ENCODE measurements at regions not wholly inside any gene's neighbourhood (a gene's known extent, or its start where the extent isn't known, plus 50 kb on each side); places are given as distances from the start of the nearest gene placed in this dataset.

DNA sequence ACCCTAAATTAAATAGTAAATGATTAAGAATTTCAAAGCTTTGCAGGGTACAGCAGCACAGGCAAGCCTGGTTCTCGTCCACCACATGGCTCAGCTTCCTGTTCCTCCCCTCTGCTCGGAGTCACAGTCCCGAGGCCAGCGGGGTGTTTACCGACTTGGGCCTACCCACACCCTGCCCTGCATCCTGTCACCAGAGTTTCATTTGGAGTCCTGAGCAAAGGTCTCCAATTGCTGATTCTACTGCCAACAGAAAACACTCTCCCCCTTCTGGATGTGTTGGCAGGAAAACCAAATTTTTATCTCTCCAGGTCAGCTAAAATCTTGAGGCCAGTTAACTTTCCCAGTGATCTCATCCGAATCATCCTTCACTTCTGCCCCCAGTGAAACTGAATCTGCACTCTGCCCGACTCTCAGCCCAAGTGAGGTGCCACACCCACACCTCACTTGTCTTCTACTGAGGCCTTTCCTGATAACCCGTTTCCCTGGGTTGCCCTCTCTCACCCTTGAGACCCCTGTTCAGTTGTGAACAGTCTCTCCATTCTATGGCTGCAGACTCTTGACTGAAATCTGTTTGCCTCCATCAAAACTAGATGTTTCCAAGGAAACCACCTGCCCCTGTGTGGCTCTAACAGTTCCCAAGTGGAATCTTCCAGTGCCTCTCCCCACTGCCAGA, 71.2 kb downstream of the VCPKMT start:
- H3K9ac ChIP-seq (ENCODE audit: low read depth in 1 of 2, low read length in 2 of 2): peak overlapping the region; percentile 50 to 69
- no peaks in the 10 kb centered on the region for H3K36me3 ChIP-seq (ENCODE audit: control insufficient read depth in 2 of 2, insufficient read depth in 2 of 2, low read length in 2 of 2)
- H3K27me3 ChIP-seq (ENCODE audit: control insufficient read depth in 2 of 2, insufficient read depth in 2 of 2, low read length in 2 of 2): no peaks in the 10 kb centered on the region
- H3K27ac ChIP-seq (ENCODE audit: low read depth in 2 of 2, low read length in 2 of 2): peak overlapping the region; percentile 93 to 95
- H3K4me1 ChIP-seq (ENCODE audit: control insufficient read depth in 2 of 2, insufficient read depth in 2 of 2, low read length in 2 of 2): peaks cover 50 to 52% of the 10 kb centered on the region in 2 donors
- no peak overlapping the region for H3K4me3 ChIP-seq (ENCODE audit: low read length in 2 of 2)
- H3K9me3 ChIP-seq (ENCODE audit: control insufficient read depth in 2 of 2, low read length in 2 of 2): no peaks in the 10 kb centered on the region

DNA sequence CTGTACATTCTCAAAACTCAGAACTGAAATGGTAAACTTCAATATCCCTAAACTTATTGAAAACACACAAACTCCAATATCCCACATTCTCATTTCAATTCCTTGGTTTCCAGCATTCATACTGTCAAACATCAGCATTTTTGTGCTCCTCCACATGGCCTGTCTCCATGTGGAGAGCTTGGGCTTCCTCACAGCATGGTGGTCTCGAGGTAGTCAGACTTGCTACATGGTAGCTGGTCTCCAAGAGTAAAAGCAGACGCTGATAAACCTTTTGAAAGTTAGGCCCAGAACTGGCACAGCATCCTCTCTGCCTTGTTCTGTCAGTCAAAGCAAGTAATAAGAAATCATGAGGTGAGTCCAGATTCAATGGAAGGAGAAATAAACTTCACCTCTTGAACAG, 70.5 kb downstream of the VCPKMT start:
- H3K27ac ChIP-seq (ENCODE audit: low read depth in 2 of 2, low read length in 2 of 2): peak overlapping the region; percentile 93 to 95
- H3K9me3 ChIP-seq (ENCODE audit: control insufficient read depth in 2 of 2, low read length in 2 of 2): no peaks in the 10 kb centered on the region
- H3K9ac ChIP-seq (ENCODE audit: low read depth in 1 of 2, low read length in 2 of 2): peak overlapping the region; percentile 20 to 50

DNA sequence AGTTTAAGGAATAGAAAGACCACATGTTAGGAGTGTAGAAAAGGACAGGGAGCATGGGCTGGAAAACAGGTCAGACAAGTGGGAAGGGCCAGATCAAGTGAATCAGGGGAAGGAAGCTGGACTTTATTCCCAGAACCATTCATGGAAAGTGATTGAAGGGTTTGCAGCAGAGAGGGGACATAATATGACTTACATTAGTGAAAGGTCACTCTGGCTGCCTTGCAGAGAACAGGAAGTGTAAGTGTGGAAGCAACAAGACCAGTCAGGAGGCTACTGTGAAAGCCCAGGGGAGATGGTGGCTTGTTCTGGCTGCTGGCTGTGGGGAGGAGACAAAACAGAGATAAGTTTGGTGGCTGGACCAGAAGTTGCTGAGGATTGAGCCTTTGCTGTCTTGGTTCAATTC, 69.1 kb downstream of the VCPKMT start:
- Histone ChIP-seq H3K9me3 (ENCODE audit: control insufficient read depth in 2 of 2, low read length in 2 of 2) (no peaks in the 10 kb centered on the region), H3K36me3 (ENCODE audit: control insufficient read depth in 2 of 2, insufficient read depth in 2 of 2, low read length in 2 of 2) (no peaks in the 10 kb centered on the region), H3K4me1 (ENCODE audit: control insufficient read depth in 2 of 2, insufficient read depth in 2 of 2, low read length in 2 of 2) (peaks cover 39% of the 10 kb centered on the region in 2 donors), H3K4me3 (ENCODE audit: low read length in 2 of 2) (peak overlapping the region in 1 of 2 donors; percentile 49), H3K27me3 (ENCODE audit: control insufficient read depth in 2 of 2, insufficient read depth in 2 of 2, low read length in 2 of 2) (no peaks in the 10 kb centered on the region), H3K27ac (ENCODE audit: low read depth in 2 of 2, low read length in 2 of 2) (peak overlapping the region; percentile 93 to 95), H3K9ac (ENCODE audit: low read depth in 1 of 2, low read length in 2 of 2) (peak overlapping the region; percentile 49)

More for the DNA sequence above, 70.5 kb downstream of the VCPKMT start:
- H3K4me1 ChIP-seq (ENCODE audit: control insufficient read depth in 2 of 2, insufficient read depth in 2 of 2, low read length in 2 of 2): peaks cover 44 to 46% of the 10 kb centered on the region in 2 donors
- no peak overlapping the region for H3K4me3 ChIP-seq (ENCODE audit: low read length in 2 of 2)
- no peaks in the 10 kb centered on the region for H3K36me3 ChIP-seq (ENCODE audit: control insufficient read depth in 2 of 2, insufficient read depth in 2 of 2, low read length in 2 of 2)
- H3K27me3 ChIP-seq (ENCODE audit: control insufficient read depth in 2 of 2, insufficient read depth in 2 of 2, low read length in 2 of 2): no peaks in the 10 kb centered on the region

DNA sequence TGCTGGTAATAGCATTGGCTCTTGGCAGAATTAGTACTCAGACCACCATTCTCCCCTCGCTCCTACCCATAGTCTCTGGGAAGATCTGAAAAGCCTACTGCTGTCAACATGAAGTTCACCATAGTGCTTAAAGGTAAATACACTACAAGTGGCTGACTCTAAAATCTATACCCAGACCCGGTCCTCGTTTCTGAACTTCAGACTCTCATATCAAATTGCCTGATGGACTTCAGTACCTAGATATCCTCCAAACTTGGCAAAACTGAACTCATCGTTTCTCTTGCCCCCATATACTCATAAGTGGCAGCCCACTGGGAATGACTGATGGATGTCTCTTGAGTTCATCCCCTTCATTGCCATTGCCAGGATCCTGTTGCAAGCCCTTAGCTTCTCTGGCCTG, 67.3 kb downstream of the VCPKMT start:
- H3K27me3 ChIP-seq (ENCODE audit: control insufficient read depth in 2 of 2, insufficient read depth in 2 of 2, low read length in 2 of 2): no peaks in the 10 kb centered on the region
- H3K36me3 ChIP-seq (ENCODE audit: control insufficient read depth in 2 of 2, insufficient read depth in 2 of 2, low read length in 2 of 2): no peaks in the 10 kb centered on the region
- H3K27ac ChIP-seq (ENCODE audit: low read depth in 2 of 2, low read length in 2 of 2): no peak overlapping the region
- H3K4me1 ChIP-seq (ENCODE audit: control insufficient read depth in 2 of 2, insufficient read depth in 2 of 2, low read length in 2 of 2): peaks cover 33 to 34% of the 10 kb centered on the region in 2 donors
- no peak overlapping the region for H3K4me3 ChIP-seq (ENCODE audit: low read length in 2 of 2)
- H3K9me3 ChIP-seq (ENCODE audit: control insufficient read depth in 2 of 2, low read length in 2 of 2): no peaks in the 10 kb centered on the region
- H3K9ac ChIP-seq (ENCODE audit: low read depth in 1 of 2, low read length in 2 of 2): no peak overlapping the region

DNA sequence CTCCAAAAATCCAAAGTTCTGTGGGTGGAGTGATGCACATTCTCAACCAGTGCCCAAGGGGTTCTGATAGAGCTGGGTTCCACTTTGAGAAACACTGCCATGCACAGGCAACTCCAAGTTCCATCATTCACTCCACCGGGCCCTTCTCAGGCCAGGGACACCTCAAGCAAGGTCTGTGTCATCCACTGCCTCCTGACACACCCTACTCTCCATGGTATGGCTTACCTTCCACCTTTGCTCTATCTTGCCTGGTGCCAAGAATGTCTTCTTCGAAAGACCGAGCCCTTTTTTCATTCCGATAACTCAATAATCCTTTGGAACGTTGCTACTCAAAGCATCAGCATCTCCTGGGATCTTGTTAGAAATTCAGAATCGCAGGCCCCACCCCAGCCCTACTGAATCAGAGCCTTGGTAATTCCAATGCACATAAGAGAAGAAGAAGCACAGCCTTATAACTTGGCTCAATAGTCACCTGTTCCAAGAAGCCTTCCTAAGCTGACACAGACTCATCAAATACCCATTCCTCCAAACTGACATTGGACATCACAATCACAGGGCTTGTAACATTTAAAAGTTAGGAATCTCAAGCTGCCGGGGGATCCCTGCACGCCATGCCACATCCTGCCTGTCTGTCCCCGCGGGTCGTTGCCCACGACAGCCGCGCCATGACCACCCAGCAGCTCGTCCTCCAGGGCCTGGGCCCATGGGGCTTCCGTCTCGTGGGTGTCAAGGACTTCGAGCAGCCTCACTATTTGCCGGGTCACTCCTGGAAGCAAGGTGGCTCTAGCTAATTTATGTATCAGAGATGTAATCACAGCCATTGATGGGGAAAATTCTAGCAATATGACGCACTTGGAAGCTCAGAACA, 66.4 kb downstream of the VCPKMT start:
- Histone ChIP-seq H3K4me3 (ENCODE audit: low read length in 2 of 2) (no peak overlapping the region), H3K4me1 (ENCODE audit: control insufficient read depth in 2 of 2, insufficient read depth in 2 of 2, low read length in 2 of 2) (peaks cover 25 to 26% of the 10 kb centered on the region in 2 donors), H3K27ac (ENCODE audit: low read depth in 2 of 2, low read length in 2 of 2) (no peak overlapping the region), H3K27me3 (ENCODE audit: control insufficient read depth in 2 of 2, insufficient read depth in 2 of 2, low read length in 2 of 2) (no peaks in the 10 kb centered on the region), H3K9ac (ENCODE audit: low read depth in 1 of 2, low read length in 2 of 2) (no peak overlapping the region), H3K36me3 (ENCODE audit: control insufficient read depth in 2 of 2, insufficient read depth in 2 of 2, low read length in 2 of 2) (no peaks in the 10 kb centered on the region), H3K9me3 (ENCODE audit: control insufficient read depth in 2 of 2, low read length in 2 of 2) (no peaks in the 10 kb centered on the region)

DNA sequence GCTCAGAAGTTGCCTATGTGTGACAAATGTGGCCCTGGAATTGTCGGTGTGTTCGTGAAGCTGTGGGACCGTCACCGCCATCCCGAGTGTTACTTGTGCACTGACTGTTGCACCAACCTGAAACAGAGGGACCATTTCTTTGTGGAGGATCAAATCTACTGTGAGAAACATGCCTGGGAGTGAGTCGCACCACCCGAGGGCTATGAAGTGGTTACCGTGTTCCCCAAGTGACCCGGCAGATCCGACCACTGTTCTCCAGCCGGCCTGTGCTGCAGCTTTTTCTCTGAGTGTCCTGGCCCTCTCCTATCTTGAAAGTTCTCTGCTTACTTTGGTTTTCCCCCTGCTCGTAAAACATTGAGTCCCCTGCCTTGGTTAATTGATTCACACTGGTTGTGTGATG, 65.3 kb downstream of the VCPKMT start:
- H3K9ac ChIP-seq (ENCODE audit: low read depth in 1 of 2, low read length in 2 of 2): no peak overlapping the region
- H3K4me1 ChIP-seq (ENCODE audit: control insufficient read depth in 2 of 2, insufficient read depth in 2 of 2, low read length in 2 of 2): peaks cover 13 to 14% of the 10 kb centered on the region in 2 donors
- no peak overlapping the region for H3K27ac ChIP-seq (ENCODE audit: low read depth in 2 of 2, low read length in 2 of 2)
- no peaks in the 10 kb centered on the region for H3K36me3 ChIP-seq (ENCODE audit: control insufficient read depth in 2 of 2, insufficient read depth in 2 of 2, low read length in 2 of 2)
- H3K4me3 ChIP-seq (ENCODE audit: low read length in 2 of 2): no peak overlapping the region
- no peaks in the 10 kb centered on the region for H3K9me3 ChIP-seq (ENCODE audit: control insufficient read depth in 2 of 2, low read length in 2 of 2)
- no peaks in the 10 kb centered on the region for H3K27me3 ChIP-seq (ENCODE audit: control insufficient read depth in 2 of 2, insufficient read depth in 2 of 2, low read length in 2 of 2)

DNA sequence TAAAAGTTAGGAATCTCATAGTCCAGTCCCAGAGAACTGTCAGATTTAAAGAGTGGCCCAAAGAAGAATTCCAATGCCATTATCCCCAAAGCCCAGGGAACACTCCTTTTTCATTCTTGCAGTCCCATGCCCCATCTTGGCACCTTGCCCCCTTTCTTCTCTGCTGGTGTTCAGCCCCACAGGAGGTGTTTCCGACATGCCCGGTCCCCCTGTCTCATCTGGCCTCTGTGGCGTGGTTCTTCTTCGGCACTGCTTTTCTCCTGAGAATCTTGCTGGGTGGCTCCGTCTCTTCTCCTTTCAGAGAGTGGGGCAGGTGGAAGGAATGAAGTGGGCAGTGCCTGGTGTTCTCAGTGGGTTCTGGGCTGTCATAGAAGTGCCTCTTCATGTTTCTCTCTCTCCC, 64.7 kb downstream of the VCPKMT start:
- no peaks in the 10 kb centered on the region for H3K27me3 ChIP-seq (ENCODE audit: control insufficient read depth in 2 of 2, insufficient read depth in 2 of 2, low read length in 2 of 2)
- H3K9me3 ChIP-seq (ENCODE audit: control insufficient read depth in 2 of 2, low read length in 2 of 2): no peaks in the 10 kb centered on the region
- H3K27ac ChIP-seq (ENCODE audit: low read depth in 2 of 2, low read length in 2 of 2): no peak overlapping the region
- H3K9ac ChIP-seq (ENCODE audit: low read depth in 1 of 2, low read length in 2 of 2): no peak overlapping the region
- no peak overlapping the region for H3K4me3 ChIP-seq (ENCODE audit: low read length in 2 of 2)
- no peaks in the 10 kb centered on the region for H3K36me3 ChIP-seq (ENCODE audit: control insufficient read depth in 2 of 2, insufficient read depth in 2 of 2, low read length in 2 of 2)
- peaks cover 9 to 10% of the 10 kb centered on the region in 2 donors for H3K4me1 ChIP-seq (ENCODE audit: control insufficient read depth in 2 of 2, insufficient read depth in 2 of 2, low read length in 2 of 2)

DNA sequence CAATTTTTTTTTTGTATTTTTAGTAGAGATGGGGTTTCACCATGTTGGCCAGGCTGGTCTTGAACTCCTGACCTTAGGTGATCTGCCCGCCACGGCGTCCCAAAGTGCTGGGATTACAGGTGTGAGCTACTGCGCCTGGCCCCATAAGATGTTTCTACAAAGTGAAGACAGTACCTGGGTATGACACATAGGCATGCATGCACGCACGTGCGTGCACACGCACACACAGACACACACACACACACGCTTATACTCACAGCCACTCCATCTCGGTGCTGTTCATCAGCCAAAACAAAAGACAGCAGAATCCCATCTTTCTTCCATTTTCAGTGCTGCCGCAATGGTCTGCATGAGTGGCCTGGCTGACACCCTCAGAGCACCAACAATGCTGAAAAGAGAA, 63.9 kb downstream of the VCPKMT start:
- Histone ChIP-seq H3K4me1 (ENCODE audit: control insufficient read depth in 2 of 2, insufficient read depth in 2 of 2, low read length in 2 of 2) (peaks cover 6 to 9% of the 10 kb centered on the region in 2 donors), H3K36me3 (ENCODE audit: control insufficient read depth in 2 of 2, insufficient read depth in 2 of 2, low read length in 2 of 2) (no peaks in the 10 kb centered on the region), H3K27ac (ENCODE audit: low read depth in 2 of 2, low read length in 2 of 2) (no peak overlapping the region), H3K9me3 (ENCODE audit: control insufficient read depth in 2 of 2, low read length in 2 of 2) (no peaks in the 10 kb centered on the region), H3K27me3 (ENCODE audit: control insufficient read depth in 2 of 2, insufficient read depth in 2 of 2, low read length in 2 of 2) (no peaks in the 10 kb centered on the region), H3K9ac (ENCODE audit: low read depth in 1 of 2, low read length in 2 of 2) (no peak overlapping the region), H3K4me3 (ENCODE audit: low read length in 2 of 2) (no peak overlapping the region)

DNA sequence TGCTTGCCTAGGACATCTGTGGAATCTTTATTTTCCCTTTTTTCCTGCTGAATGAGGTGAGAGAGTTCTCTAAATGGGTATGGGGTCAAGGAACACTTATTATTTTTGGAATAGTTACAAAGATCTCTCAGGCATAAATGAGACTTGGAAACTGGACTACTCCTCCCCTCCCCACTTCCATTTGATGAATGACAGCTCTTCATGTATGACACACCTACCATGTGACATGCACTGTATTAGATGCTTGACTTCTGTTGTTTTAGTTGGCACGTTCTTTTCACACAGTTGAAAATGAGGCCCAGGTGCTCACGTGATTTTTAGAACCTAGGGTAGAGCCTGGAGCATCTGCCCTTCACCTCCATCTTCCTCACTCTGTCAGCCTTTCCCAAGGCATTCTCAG, 62.4 kb downstream of the VCPKMT start:
- Histone ChIP-seq H3K4me3 (ENCODE audit: low read length in 2 of 2) (no peak overlapping the region), H3K27ac (ENCODE audit: low read depth in 2 of 2, low read length in 2 of 2) (no peak overlapping the region), H3K9me3 (ENCODE audit: control insufficient read depth in 2 of 2, low read length in 2 of 2) (no peaks in the 10 kb centered on the region), H3K27me3 (ENCODE audit: control insufficient read depth in 2 of 2, insufficient read depth in 2 of 2, low read length in 2 of 2) (no peaks in the 10 kb centered on the region), H3K36me3 (ENCODE audit: control insufficient read depth in 2 of 2, insufficient read depth in 2 of 2, low read length in 2 of 2) (no peaks in the 10 kb centered on the region), H3K4me1 (ENCODE audit: control insufficient read depth in 2 of 2, insufficient read depth in 2 of 2, low read length in 2 of 2) (peaks cover 9 to 13% of the 10 kb centered on the region in 2 donors), H3K9ac (ENCODE audit: low read depth in 1 of 2, low read length in 2 of 2) (no peak overlapping the region)

DNA sequence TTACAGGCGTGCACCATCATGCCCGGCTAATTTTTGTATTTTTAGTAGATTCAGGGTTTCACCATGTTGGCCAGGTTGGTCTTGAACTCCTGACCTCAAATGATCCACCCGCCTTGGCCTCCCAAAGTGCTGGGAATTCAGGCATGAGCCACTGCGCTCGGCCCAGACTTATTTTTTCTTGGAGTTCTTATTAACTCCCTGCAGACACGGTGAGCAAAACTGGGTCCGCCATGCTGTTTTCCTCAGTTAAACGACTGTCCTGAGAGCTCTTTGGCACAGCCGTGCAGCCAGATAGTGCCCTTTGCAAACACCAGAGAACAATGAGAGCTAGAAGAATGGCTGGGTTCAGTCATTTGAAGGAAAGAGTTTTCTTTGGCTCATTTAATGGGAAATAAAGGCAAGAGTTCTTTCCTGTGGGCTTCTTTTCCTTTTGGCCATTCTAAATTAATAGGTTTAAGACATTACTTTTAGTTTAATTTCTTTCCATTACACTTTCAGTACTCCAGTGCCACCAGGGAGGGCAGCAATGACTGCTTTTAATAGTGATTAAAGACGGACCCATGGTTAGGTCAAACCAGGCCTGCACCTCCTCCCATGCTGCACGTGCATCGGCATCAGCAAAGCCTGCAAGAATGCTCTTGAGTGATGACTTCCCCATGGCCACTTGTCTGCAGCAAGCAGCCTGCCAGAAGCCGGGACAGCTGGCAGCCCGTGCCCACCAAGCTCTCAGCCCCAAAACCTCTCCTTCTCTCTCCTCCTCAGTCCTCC, 60.7 kb downstream of the VCPKMT start:
- Histone ChIP-seq H3K4me1 (ENCODE audit: control insufficient read depth in 2 of 2, insufficient read depth in 2 of 2, low read length in 2 of 2) (peaks cover 19 to 26% of the 10 kb centered on the region in 2 donors), H3K27ac (ENCODE audit: low read depth in 2 of 2, low read length in 2 of 2) (no peak overlapping the region), H3K9me3 (ENCODE audit: control insufficient read depth in 2 of 2, low read length in 2 of 2) (no peaks in the 10 kb centered on the region), H3K36me3 (ENCODE audit: control insufficient read depth in 2 of 2, insufficient read depth in 2 of 2, low read length in 2 of 2) (no peaks in the 10 kb centered on the region), H3K27me3 (ENCODE audit: control insufficient read depth in 2 of 2, insufficient read depth in 2 of 2, low read length in 2 of 2) (no peaks in the 10 kb centered on the region), H3K4me3 (ENCODE audit: low read length in 2 of 2) (no peak overlapping the region), H3K9ac (ENCODE audit: low read depth in 1 of 2, low read length in 2 of 2) (no peak overlapping the region)

Measured in mucosa of rectum (tissue), 2 donors.